Loucy (cell line): ENCODE measurements at regions not wholly inside any gene's neighbourhood (a gene's known extent, or its start where the extent isn't known, plus 50 kb on each side); places are given as distances from the start of the nearest gene placed in this dataset.

ENCODE experiments used
- EZH2phosphoT487 ChIP-seq: fragments of 200-600 bp; IDR thresholded peaks from 2 replicates; pipeline ENCODE4 v1.6.1; 2018; ENCODE audit warnings: antibody characterized with exemption, mild to moderate bottlenecking, moderate library complexity, borderline replicate concordance
- TF ChIP-seq, protein P1 (sequence below): fragments of 200-600 bp; sonication (generic); conservative IDR thresholded peaks from 2 replicates; pipeline ENCODE4 v1.5.1; 2014; ENCODE audit warnings: mild to moderate bottlenecking, antibody characterized with exemption, low read length

DNA sequence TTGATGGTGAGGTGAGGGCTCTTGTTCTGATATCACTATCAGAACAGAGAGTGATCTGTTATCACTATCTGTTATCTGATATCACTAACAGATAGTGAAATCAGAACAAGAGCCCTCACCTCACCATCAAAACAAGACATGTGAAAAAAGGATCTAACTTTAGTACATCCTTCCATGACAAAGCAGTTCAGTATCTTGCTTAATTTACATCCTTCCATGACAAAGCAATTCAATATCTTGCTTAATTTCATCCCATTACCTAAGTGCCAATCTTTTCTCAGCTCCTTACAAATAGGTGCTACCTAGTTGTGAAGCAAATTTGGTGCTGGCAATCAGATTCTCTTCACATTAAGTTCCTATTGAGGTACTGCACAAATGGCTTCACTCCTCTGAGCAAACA lies 1865.6 kb upstream of the FLRT2 start:
- TF ChIP-seq EZH2phosphoT487 = no peak
- TF ChIP-seq, protein P1, sequence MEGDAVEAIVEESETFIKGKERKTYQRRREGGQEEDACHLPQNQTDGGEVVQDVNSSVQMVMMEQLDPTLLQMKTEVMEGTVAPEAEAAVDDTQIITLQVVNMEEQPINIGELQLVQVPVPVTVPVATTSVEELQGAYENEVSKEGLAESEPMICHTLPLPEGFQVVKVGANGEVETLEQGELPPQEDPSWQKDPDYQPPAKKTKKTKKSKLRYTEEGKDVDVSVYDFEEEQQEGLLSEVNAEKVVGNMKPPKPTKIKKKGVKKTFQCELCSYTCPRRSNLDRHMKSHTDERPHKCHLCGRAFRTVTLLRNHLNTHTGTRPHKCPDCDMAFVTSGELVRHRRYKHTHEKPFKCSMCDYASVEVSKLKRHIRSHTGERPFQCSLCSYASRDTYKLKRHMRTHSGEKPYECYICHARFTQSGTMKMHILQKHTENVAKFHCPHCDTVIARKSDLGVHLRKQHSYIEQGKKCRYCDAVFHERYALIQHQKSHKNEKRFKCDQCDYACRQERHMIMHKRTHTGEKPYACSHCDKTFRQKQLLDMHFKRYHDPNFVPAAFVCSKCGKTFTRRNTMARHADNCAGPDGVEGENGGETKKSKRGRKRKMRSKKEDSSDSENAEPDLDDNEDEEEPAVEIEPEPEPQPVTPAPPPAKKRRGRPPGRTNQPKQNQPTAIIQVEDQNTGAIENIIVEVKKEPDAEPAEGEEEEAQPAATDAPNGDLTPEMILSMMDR = no peak
